Gastroesophageal sphincter (tissue), 3 donors: ENCODE measurements at regions not wholly inside any gene's neighbourhood (a gene's known extent, or its start where the extent isn't known, plus 50 kb on each side); places are given as distances from the start of the nearest gene placed in this dataset.

ENCODE experiments used
- CTCF ChIP-seq, 4 experiments: fragments of 200-600 bp in 2 of 4; fragments of 450-650 bp in 2 of 4; sonication (generic) in 1 of 4; IDR thresholded peaks; one replicate each; pipeline ENCODE4 v1.5.1; 2017 to 2019; ENCODE audit warnings: antibody characterized with exemption in 4 of 4, mild to moderate bottlenecking in 2 of 4, moderate library complexity in 2 of 4
- POLR2A ChIP-seq, 2 donors: fragments of 450-650 bp; IDR thresholded peaks; one replicate each; pipeline ENCODE4 v1.6.1; 2017; ENCODE audit warnings: antibody characterized with exemption in 2 of 2, mild to moderate bottlenecking in 2 of 2, moderate library complexity in 1 of 2

- TF ChIP-seq CTCF (IDR thresholded peaks at IDR 0.05) (no peak), POLR2A (IDR thresholded peaks at IDR 0.05) (no peak)
These were observed 198.8 kb upstream of the KLF14 start for GRCh38 chr7:130932667-130933432.
